Right lobe of liver (tissue), 4 donors: ENCODE measurements at regions not wholly inside any gene's neighbourhood (a gene's known extent, or its start where the extent isn't known, plus 50 kb on each side); places are given as distances from the start of the nearest gene placed in this dataset.

Source experiments
- CTCF ChIP-seq, 4 donors: fragments of 200-600 bp in 3 of 4; fragments of 450-650 bp in 1 of 4; IDR thresholded peaks; one replicate each; pipeline versions ENCODE4 v1.5.1 to v1.8.0; 2016 to 2022; ENCODE audit warnings: antibody characterized with exemption in 4 of 4, mild to moderate bottlenecking in 2 of 4
- POLR2A ChIP-seq: fragments of 450-650 bp; IDR thresholded peaks from one replicate; pipeline ENCODE4 v1.6.1; 2017; ENCODE audit warnings: antibody characterized with exemption, mild to moderate bottlenecking
- donor health status: DM: no; HTN: no; CAD: no.
- donor health status: DM: no; HTN: no; CAD: no.
- donor health status: DM: no; HTN: yes; CAD: no.

GRCh38 chr5:13508559-13508958 lies 435.9 kb downstream of the DNAH5 start:
- TF ChIP-seq CTCF (IDR thresholded peaks at IDR 0.05) = no peak
- no peak for TF ChIP-seq POLR2A
